PFSK-1 (cell line): ENCODE measurements at regions not wholly inside any gene's neighbourhood (a gene's known extent, or its start where the extent isn't known, plus 50 kb on each side); places are given as distances from the start of the nearest gene placed in this dataset.

Experiments used
- POLR2AphosphoS5 ChIP-seq: IDR thresholded peaks from 2 replicates; pipeline ENCODE4 v1.6.1; 2012; ENCODE audit warnings: low read depth, mild to moderate bottlenecking, control low read depth, low read length, moderate library complexity
- TF ChIP-seq, protein P1 (sequence below), 2 experiments: IDR thresholded peaks; 2 replicates each; pipeline versions ENCODE4 v1.6.1 to v1.8.0; 2011 to 2012; ENCODE audit warnings: low read depth in 2 of 2, low read length in 2 of 2, control low read depth in 1 of 2, inconsistent platforms in 1 of 2, mild to moderate bottlenecking in 1 of 2, moderate library complexity in 1 of 2; ENCODE audit not compliant: insufficient read depth in 1 of 2

DNA sequence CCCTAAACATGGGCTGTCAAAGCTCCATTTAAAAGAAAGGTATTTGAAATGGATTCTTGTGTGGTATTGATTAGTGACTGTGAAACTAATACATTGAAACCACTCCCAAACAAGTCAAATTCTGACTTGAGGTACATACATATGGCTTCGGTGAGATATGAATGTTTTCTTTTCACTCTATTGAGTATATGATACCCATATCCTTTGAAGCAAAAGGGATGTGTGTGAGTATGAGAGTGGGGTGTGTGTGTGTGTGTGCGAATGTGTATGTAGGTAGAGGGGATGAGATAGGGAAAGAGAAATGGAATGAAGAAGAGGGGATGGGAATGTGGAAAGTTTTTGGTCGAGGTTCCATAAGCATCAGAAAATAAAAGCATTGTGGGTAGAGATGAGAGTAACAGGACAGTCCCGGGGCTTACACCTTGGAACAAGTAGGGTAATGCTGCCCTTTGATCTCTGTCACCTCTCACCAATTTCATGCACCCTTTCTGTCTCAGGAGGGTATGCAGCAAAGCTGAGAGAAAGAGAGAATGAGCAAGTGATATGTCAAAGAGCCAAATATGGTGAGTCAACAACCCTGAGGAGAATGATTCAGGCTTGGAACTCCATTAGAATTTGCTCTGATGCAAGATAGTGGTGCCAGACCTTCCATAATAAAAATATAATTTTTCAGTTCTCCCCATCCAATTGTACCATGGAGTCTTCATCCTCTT lies 64.0 kb upstream of the ZEB2 start:
- TF ChIP-seq POLR2AphosphoS5: no peak
- TF ChIP-seq, protein P1, sequence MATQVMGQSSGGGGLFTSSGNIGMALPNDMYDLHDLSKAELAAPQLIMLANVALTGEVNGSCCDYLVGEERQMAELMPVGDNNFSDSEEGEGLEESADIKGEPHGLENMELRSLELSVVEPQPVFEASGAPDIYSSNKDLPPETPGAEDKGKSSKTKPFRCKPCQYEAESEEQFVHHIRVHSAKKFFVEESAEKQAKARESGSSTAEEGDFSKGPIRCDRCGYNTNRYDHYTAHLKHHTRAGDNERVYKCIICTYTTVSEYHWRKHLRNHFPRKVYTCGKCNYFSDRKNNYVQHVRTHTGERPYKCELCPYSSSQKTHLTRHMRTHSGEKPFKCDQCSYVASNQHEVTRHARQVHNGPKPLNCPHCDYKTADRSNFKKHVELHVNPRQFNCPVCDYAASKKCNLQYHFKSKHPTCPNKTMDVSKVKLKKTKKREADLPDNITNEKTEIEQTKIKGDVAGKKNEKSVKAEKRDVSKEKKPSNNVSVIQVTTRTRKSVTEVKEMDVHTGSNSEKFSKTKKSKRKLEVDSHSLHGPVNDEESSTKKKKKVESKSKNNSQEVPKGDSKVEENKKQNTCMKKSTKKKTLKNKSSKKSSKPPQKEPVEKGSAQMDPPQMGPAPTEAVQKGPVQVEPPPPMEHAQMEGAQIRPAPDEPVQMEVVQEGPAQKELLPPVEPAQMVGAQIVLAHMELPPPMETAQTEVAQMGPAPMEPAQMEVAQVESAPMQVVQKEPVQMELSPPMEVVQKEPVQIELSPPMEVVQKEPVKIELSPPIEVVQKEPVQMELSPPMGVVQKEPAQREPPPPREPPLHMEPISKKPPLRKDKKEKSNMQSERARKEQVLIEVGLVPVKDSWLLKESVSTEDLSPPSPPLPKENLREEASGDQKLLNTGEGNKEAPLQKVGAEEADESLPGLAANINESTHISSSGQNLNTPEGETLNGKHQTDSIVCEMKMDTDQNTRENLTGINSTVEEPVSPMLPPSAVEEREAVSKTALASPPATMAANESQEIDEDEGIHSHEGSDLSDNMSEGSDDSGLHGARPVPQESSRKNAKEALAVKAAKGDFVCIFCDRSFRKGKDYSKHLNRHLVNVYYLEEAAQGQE (IDR thresholded peaks at IDR 0.05; ENCODE audit: insufficient read depth in 1 of 2, low read depth in 2 of 2, low read length in 2 of 2): no peak
